Breast epithelium (tissue), 3 donors: ENCODE measurements at regions not wholly inside any gene's neighbourhood (a gene's known extent, or its start where the extent isn't known, plus 50 kb on each side); places are given as distances from the start of the nearest gene placed in this dataset.

Experiments used
- POLR2A ChIP-seq: fragments of 450-650 bp; IDR thresholded peaks from one replicate; pipeline ENCODE4 v1.6.1; 2016; ENCODE audit warnings: antibody characterized with exemption, mild to moderate bottlenecking, moderate library complexity
- TF ChIP-seq, protein P1 (sequence below), 3 donors: fragments of 450-650 bp; IDR thresholded peaks; one replicate each; pipeline ENCODE4 v1.5.1; 2016 to 2017; ENCODE audit warnings: antibody characterized with exemption in 3 of 3, mild to moderate bottlenecking in 3 of 3, moderate library complexity in 3 of 3

DNA sequence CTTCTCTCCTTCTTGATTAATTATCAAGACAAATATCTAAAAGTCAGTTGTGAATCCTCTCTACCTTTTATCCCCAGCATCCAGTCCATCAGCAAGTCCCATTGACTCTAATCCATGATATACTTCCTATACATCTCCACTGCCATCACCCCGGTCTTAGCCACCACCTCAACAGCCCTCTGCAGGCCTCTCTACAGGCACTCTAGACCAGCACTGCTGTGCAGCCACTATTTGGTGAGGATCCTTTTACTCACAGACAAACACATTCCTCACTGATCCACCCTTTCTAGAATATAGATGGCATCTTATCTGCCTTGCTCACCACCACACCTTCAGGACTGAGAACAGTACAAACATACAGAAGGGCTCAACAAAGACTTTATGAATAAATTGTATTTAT, 221.7 kb downstream of the RFC3 start:
- no peak for TF ChIP-seq POLR2A
- TF ChIP-seq, protein P1, sequence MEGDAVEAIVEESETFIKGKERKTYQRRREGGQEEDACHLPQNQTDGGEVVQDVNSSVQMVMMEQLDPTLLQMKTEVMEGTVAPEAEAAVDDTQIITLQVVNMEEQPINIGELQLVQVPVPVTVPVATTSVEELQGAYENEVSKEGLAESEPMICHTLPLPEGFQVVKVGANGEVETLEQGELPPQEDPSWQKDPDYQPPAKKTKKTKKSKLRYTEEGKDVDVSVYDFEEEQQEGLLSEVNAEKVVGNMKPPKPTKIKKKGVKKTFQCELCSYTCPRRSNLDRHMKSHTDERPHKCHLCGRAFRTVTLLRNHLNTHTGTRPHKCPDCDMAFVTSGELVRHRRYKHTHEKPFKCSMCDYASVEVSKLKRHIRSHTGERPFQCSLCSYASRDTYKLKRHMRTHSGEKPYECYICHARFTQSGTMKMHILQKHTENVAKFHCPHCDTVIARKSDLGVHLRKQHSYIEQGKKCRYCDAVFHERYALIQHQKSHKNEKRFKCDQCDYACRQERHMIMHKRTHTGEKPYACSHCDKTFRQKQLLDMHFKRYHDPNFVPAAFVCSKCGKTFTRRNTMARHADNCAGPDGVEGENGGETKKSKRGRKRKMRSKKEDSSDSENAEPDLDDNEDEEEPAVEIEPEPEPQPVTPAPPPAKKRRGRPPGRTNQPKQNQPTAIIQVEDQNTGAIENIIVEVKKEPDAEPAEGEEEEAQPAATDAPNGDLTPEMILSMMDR (IDR thresholded peaks at IDR 0.05): no peak
